ENCODE measurements at regions not wholly inside any gene's neighbourhood (a gene's known extent, or its start where the extent isn't known, plus 50 kb on each side); places are given as distances from the start of the nearest gene placed in this dataset.

GRCh38 chr6:113461153-113461932, 395.8 kb upstream of the MARCKS start:
- WGBS, 2 donors: 58 to 67% methylated on average over 4 of the region's 4 CpGs
- H3K9me3 ChIP-seq: no peaks in the 10 kb centered on the region
- no peak overlapping the region for H3K4me3 ChIP-seq
- intact Hi-C loops (cut with DNase I): no loop called here
- H3K36me3 ChIP-seq: no peaks in the 10 kb centered on the region
- DNase-seq: no peak
- TF ChIP-seq CTCF (IDR thresholded peaks at IDR 0.05) (no peak), POLR2A (IDR thresholded peaks at IDR 0.05) (no peak)
- no peaks in the 10 kb centered on the region for H3K27me3 ChIP-seq
- H3K4me1 ChIP-seq: no peaks in the 10 kb centered on the region
- H3K27ac ChIP-seq: no peak overlapping the region

- TF ChIP-seq CTCF (IDR thresholded peaks at IDR 0.05) (no peak), POLR2A (IDR thresholded peaks at IDR 0.05) (no peak)
Observed at GRCh38 chr6:113464536-113464935, 392.6 kb upstream of the MARCKS start.

DNA sequence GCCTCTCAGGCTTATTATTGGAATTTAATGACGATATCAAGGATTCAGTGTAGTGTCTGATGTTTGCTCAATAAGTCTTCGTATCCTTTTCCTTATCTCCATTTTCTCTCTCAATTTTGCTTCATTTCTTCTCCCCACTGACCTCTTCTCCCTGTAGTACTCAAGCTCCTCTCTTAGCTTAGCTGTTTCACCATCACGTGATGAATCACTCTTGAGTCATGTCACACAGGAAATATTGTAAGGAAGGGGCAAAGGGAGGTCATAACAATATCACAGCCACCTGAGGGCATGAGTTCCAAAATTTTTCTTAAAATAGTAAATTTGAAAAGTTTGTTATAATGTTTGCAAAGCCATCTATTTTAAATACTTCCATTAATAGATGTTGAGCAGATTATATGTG, 392.2 kb upstream of the MARCKS start:
- Histone ChIP-seq H3K9me3 (no peaks in the 10 kb centered on the region), H3K27me3 (no peaks in the 10 kb centered on the region), H3K4me1 (no peaks in the 10 kb centered on the region), H3K4me3 (no peak overlapping the region), H3K27ac (no peak overlapping the region), H3K36me3 (no peaks in the 10 kb centered on the region)
- intact Hi-C loops (cut with DNase I): no loop called here
- no peak for DNase-seq
- TF ChIP-seq POLR2A (IDR thresholded peaks at IDR 0.05) (no peak), CTCF (IDR thresholded peaks at IDR 0.05) (no peak)
- WGBS, 2 donors: 50 to 60% methylated on average over 3 of the region's 3 CpGs

More at GRCh38 chr6:113464536-113464935, 392.6 kb upstream of the MARCKS start:
- Histone ChIP-seq H3K27me3 (no peaks in the 10 kb centered on the region), H3K9me3 (no peaks in the 10 kb centered on the region), H3K36me3 (no peaks in the 10 kb centered on the region), H3K4me3 (no peak overlapping the region), H3K4me1 (no peaks in the 10 kb centered on the region), H3K27ac (no peak overlapping the region)
- DNase-seq: no peak
- 56 to 93% methylated on average over 3 of the region's 3 CpGs for WGBS, 2 donors
- intact Hi-C loops (cut with DNase I): no loop called here

GRCh38 chr6:113466526-113466925, 390.6 kb upstream of the MARCKS start:
- H3K4me3 ChIP-seq: no peak overlapping the region
- no peaks in the 10 kb centered on the region for H3K36me3 ChIP-seq
- H3K27me3 ChIP-seq: no peaks in the 10 kb centered on the region
- no peak for TF ChIP-seq CTCF (IDR thresholded peaks at IDR 0.05)
- TF ChIP-seq POLR2A (IDR thresholded peaks at IDR 0.05): no peak
- no peaks in the 10 kb centered on the region for H3K4me1 ChIP-seq
- WGBS, 2 donors: 71 to 76% methylated on average over 4 of the region's 4 CpGs
- no peak for DNase-seq
- H3K27ac ChIP-seq: no peak overlapping the region
- intact Hi-C loops (cut with DNase I): no loop called here
- H3K9me3 ChIP-seq: no peaks in the 10 kb centered on the region

DNA sequence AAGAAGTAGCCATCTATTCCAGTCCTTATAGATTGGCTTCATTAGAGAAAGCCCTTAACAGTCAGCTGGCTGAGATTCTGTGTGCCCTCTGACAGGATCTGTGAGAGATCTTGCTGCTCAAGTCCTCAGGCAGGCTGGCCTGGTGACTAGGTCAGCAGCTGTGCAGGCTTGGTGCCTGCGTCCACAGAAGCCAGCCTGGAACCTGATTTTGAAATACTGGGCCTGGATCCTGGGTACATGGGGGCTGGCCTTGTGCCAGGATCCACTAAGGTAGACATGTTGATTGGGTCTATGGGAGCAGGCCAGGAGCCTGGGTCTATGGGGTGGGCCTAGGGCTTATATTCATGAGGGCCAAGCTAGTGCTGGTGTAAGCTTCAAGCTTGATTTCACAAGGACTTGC, 381.8 kb upstream of the MARCKS start:
- Histone ChIP-seq H3K27me3 (no peaks in the 10 kb centered on the region), H3K4me3 (no peak overlapping the region), H3K36me3 (no peaks in the 10 kb centered on the region), H3K4me1 (no peaks in the 10 kb centered on the region), H3K27ac (no peak overlapping the region), H3K9me3 (no peaks in the 10 kb centered on the region)
- DNase-seq: no peak
- 100% methylated on average over 1 of the region's 1 CpG; no CpG with 5 or more reads in 1 of the 2 donors for WGBS, 2 donors
- TF ChIP-seq POLR2A (IDR thresholded peaks at IDR 0.05) (no peak), CTCF (IDR thresholded peaks at IDR 0.05) (no peak)
- intact Hi-C loops (cut with DNase I): no loop called here

Data from esophagus squamous epithelium (tissue), 5 donors.